ENCODE measurements at regions not wholly inside any gene's neighbourhood (a gene's known extent, or its start where the extent isn't known, plus 50 kb on each side); places are given as distances from the start of the nearest gene placed in this dataset.

GRCh38 chr3:116946376-116946775, 236.8 kb downstream of the TUSC7 start:
- 100% methylated on average over 1 of the region's 1 CpG for WGBS
- H3K36me3 ChIP-seq (ENCODE audit: control insufficient read depth in 1 of 2, insufficient read depth in 2 of 2, low read depth in 1 of 2, low read length in 2 of 2) = no peaks in the 10 kb centered on the region
- H3K18ac ChIP-seq (ENCODE audit: low read depth in 1 of 2, low read length in 2 of 2) = no peak overlapping the region

GRCh38 chr3:116947148-116947547, 237.6 kb downstream of the TUSC7 start:
- Histone ChIP-seq H3K4me3 (ENCODE audit: insufficient read depth in 1 of 2, low read depth in 1 of 2, low read length in 2 of 2) (no peak overlapping the region), H3K23ac (ENCODE audit: low read length in 2 of 2) (no peak overlapping the region), H3K27me3 (ENCODE audit: control insufficient read depth in 1 of 2, insufficient read depth in 1 of 2, low read length in 2 of 2) (no peaks in the 10 kb centered on the region), H2BK120ac (ENCODE audit: low read depth, low read length) (no peak overlapping the region), H2BK15ac (ENCODE audit: low read depth, poor library complexity, severe bottlenecking) (no peak overlapping the region), H3K36me3 (ENCODE audit: control insufficient read depth in 1 of 2, insufficient read depth in 2 of 2, low read depth in 1 of 2, low read length in 2 of 2) (no peaks in the 10 kb centered on the region), H3K9ac (ENCODE audit: low read length) (no peak overlapping the region), H3K14ac (ENCODE audit: low read length in 2 of 2) (no peak overlapping the region), H4K91ac (ENCODE audit: low read length) (no peak overlapping the region), H3K27ac (ENCODE audit: low read length, poor library complexity, severe bottlenecking) (no peak overlapping the region), H4K8ac (ENCODE audit: low read length) (no peak overlapping the region), H2AK5ac (ENCODE audit: low read length, severe bottlenecking) (no peak overlapping the region), H3K18ac (ENCODE audit: low read depth in 1 of 2, low read length in 2 of 2) (no peak overlapping the region), H2BK12ac (ENCODE audit: low read length in 2 of 2) (no peak overlapping the region), H2BK5ac (ENCODE audit: low read depth, low read length, poor library complexity, severe bottlenecking) (no peak overlapping the region), H2AFZ (ENCODE audit: low read depth, low read length) (no peak overlapping the region), H3K9me3 (ENCODE audit: control insufficient read depth, low read length) (peaks cover 3% of the 10 kb centered on the region), H3K4me2 (ENCODE audit: low read length, poor library complexity, severe bottlenecking) (no peak overlapping the region), H3K4me1 (ENCODE audit: control insufficient read depth, insufficient read depth, low read depth, low read length) (no peaks in the 10 kb centered on the region), H3K79me1 (replicated peaks; ENCODE audit: low read length, poor library complexity, severe bottlenecking) (no peaks in the 10 kb centered on the region), H3K4ac (ENCODE audit: low read depth in 1 of 2, low read length in 2 of 2) (no peak overlapping the region)
- no peak for DNase-seq
- 95% methylated on average over 3 of the region's 3 CpGs for WGBS

More at GRCh38 chr3:116946376-116946775, 236.8 kb downstream of the TUSC7 start:
- H2BK120ac ChIP-seq (ENCODE audit: low read depth, low read length) = no peak overlapping the region
- H3K9ac ChIP-seq (ENCODE audit: low read length) = no peak overlapping the region
- no peak overlapping the region for H4K8ac ChIP-seq (ENCODE audit: low read length)
- H3K27me3 ChIP-seq (ENCODE audit: control insufficient read depth in 1 of 2, insufficient read depth in 1 of 2, low read length in 2 of 2) = no peaks in the 10 kb centered on the region
- H3K4me2 ChIP-seq (ENCODE audit: low read length, poor library complexity, severe bottlenecking) = no peak overlapping the region
- H3K14ac ChIP-seq (ENCODE audit: low read length in 2 of 2) = no peak overlapping the region
- no peak overlapping the region for H2AK5ac ChIP-seq (ENCODE audit: low read length, severe bottlenecking)
- H3K79me1 ChIP-seq (replicated peaks; ENCODE audit: low read length, poor library complexity, severe bottlenecking) = no peaks in the 10 kb centered on the region
- H3K4ac ChIP-seq (ENCODE audit: low read depth in 1 of 2, low read length in 2 of 2) = no peak overlapping the region
- no peak overlapping the region for H2BK5ac ChIP-seq (ENCODE audit: low read depth, low read length, poor library complexity, severe bottlenecking)
- peaks cover 5% of the 10 kb centered on the region for H3K9me3 ChIP-seq (ENCODE audit: control insufficient read depth, low read length)
- H4K91ac ChIP-seq (ENCODE audit: low read length) = no peak overlapping the region
- no peak overlapping the region for H2BK15ac ChIP-seq (ENCODE audit: low read depth, poor library complexity, severe bottlenecking)
- H2BK12ac ChIP-seq (ENCODE audit: low read length in 2 of 2) = no peak overlapping the region
- no peak overlapping the region for H3K27ac ChIP-seq (ENCODE audit: low read length, poor library complexity, severe bottlenecking)
- no peak overlapping the region for H2AFZ ChIP-seq (ENCODE audit: low read depth, low read length)
- H3K23ac ChIP-seq (ENCODE audit: low read length in 2 of 2) = no peak overlapping the region
- DNase-seq = peak; percentile 10
- H3K4me1 ChIP-seq (ENCODE audit: control insufficient read depth, insufficient read depth, low read depth, low read length) = no peaks in the 10 kb centered on the region
- H3K4me3 ChIP-seq (ENCODE audit: insufficient read depth in 1 of 2, low read depth in 1 of 2, low read length in 2 of 2) = no peak overlapping the region

GRCh38 chr3:116947809-116948208, 238.2 kb downstream of the TUSC7 start:
- Histone ChIP-seq H3K9me3 (ENCODE audit: control insufficient read depth, low read length) (peaks cover 3% of the 10 kb centered on the region), H2AFZ (ENCODE audit: low read depth, low read length) (no peak overlapping the region), H2AK5ac (ENCODE audit: low read length, severe bottlenecking) (no peak overlapping the region), H3K9ac (ENCODE audit: low read length) (no peak overlapping the region), H3K36me3 (ENCODE audit: control insufficient read depth in 1 of 2, insufficient read depth in 2 of 2, low read depth in 1 of 2, low read length in 2 of 2) (no peaks in the 10 kb centered on the region), H3K4me2 (ENCODE audit: low read length, poor library complexity, severe bottlenecking) (no peak overlapping the region), H3K4me1 (ENCODE audit: control insufficient read depth, insufficient read depth, low read depth, low read length) (no peaks in the 10 kb centered on the region), H4K91ac (ENCODE audit: low read length) (no peak overlapping the region), H3K27ac (ENCODE audit: low read length, poor library complexity, severe bottlenecking) (no peak overlapping the region), H3K4ac (ENCODE audit: low read depth in 1 of 2, low read length in 2 of 2) (no peak overlapping the region), H3K27me3 (ENCODE audit: control insufficient read depth in 1 of 2, insufficient read depth in 1 of 2, low read length in 2 of 2) (no peaks in the 10 kb centered on the region), H3K18ac (ENCODE audit: low read depth in 1 of 2, low read length in 2 of 2) (no peak overlapping the region), H3K14ac (ENCODE audit: low read length in 2 of 2) (no peak overlapping the region), H3K23ac (ENCODE audit: low read length in 2 of 2) (no peak overlapping the region), H3K79me1 (replicated peaks; ENCODE audit: low read length, poor library complexity, severe bottlenecking) (no peaks in the 10 kb centered on the region), H2BK12ac (ENCODE audit: low read length in 2 of 2) (no peak overlapping the region), H2BK5ac (ENCODE audit: low read depth, low read length, poor library complexity, severe bottlenecking) (no peak overlapping the region), H2BK120ac (ENCODE audit: low read depth, low read length) (no peak overlapping the region), H2BK15ac (ENCODE audit: low read depth, poor library complexity, severe bottlenecking) (no peak overlapping the region), H4K8ac (ENCODE audit: low read length) (no peak overlapping the region), H3K4me3 (ENCODE audit: insufficient read depth in 1 of 2, low read depth in 1 of 2, low read length in 2 of 2) (no peak overlapping the region)
- DNase-seq = no peak
- WGBS = 98% methylated on average over 3 of the region's 3 CpGs

GRCh38 chr3:116950301-116951055, 240.9 kb downstream of the TUSC7 start:
- Histone ChIP-seq H3K18ac (ENCODE audit: low read depth in 1 of 2, low read length in 2 of 2) (no peak overlapping the region), H3K27me3 (ENCODE audit: control insufficient read depth in 1 of 2, insufficient read depth in 1 of 2, low read length in 2 of 2) (no peaks in the 10 kb centered on the region), H3K4ac (ENCODE audit: low read depth in 1 of 2, low read length in 2 of 2) (no peak overlapping the region), H2BK120ac (ENCODE audit: low read depth, low read length) (no peak overlapping the region), H2AFZ (ENCODE audit: low read depth, low read length) (no peak overlapping the region), H2BK12ac (ENCODE audit: low read length in 2 of 2) (no peak overlapping the region), H3K36me3 (ENCODE audit: control insufficient read depth in 1 of 2, insufficient read depth in 2 of 2, low read depth in 1 of 2, low read length in 2 of 2) (no peaks in the 10 kb centered on the region), H3K4me3 (ENCODE audit: insufficient read depth in 1 of 2, low read depth in 1 of 2, low read length in 2 of 2) (no peak overlapping the region), H2BK5ac (ENCODE audit: low read depth, low read length, poor library complexity, severe bottlenecking) (no peak overlapping the region), H3K14ac (ENCODE audit: low read length in 2 of 2) (no peak overlapping the region), H3K9ac (ENCODE audit: low read length) (no peak overlapping the region), H3K23ac (ENCODE audit: low read length in 2 of 2) (no peak overlapping the region), H4K8ac (ENCODE audit: low read length) (no peak overlapping the region), H2BK15ac (ENCODE audit: low read depth, poor library complexity, severe bottlenecking) (no peak overlapping the region), H3K9me3 (ENCODE audit: control insufficient read depth, low read length) (no peaks in the 10 kb centered on the region), H3K79me1 (replicated peaks; ENCODE audit: low read length, poor library complexity, severe bottlenecking) (no peaks in the 10 kb centered on the region), H2AK5ac (ENCODE audit: low read length, severe bottlenecking) (no peak overlapping the region), H3K4me1 (ENCODE audit: control insufficient read depth, insufficient read depth, low read depth, low read length) (no peaks in the 10 kb centered on the region), H3K27ac (ENCODE audit: low read length, poor library complexity, severe bottlenecking) (no peak overlapping the region), H4K91ac (ENCODE audit: low read length) (no peak overlapping the region), H3K4me2 (ENCODE audit: low read length, poor library complexity, severe bottlenecking) (no peak overlapping the region)
- DNase-seq = no peak
- 74% methylated on average over 4 of the region's 7 CpGs for WGBS

All from mesenchymal stem cell (in vitro differentiated cells and primary cell).